IPS DF 19.7 (cell line): ENCODE measurements at regions not wholly inside any gene's neighbourhood (a gene's known extent, or its start where the extent isn't known, plus 50 kb on each side); places are given as distances from the start of the nearest gene placed in this dataset.
"Not testable (repeated sequence)": the region's sequence is repeated elsewhere in the genome, so short reads cannot be mapped to it uniquely, and the experiment has no call there.

Experiments
- DNase-seq: peaks from one replicate; pipeline ENCODE4 v3.0.0-alpha.2; 2013; ENCODE audit warnings: low read depth, low spot score

DNA sequence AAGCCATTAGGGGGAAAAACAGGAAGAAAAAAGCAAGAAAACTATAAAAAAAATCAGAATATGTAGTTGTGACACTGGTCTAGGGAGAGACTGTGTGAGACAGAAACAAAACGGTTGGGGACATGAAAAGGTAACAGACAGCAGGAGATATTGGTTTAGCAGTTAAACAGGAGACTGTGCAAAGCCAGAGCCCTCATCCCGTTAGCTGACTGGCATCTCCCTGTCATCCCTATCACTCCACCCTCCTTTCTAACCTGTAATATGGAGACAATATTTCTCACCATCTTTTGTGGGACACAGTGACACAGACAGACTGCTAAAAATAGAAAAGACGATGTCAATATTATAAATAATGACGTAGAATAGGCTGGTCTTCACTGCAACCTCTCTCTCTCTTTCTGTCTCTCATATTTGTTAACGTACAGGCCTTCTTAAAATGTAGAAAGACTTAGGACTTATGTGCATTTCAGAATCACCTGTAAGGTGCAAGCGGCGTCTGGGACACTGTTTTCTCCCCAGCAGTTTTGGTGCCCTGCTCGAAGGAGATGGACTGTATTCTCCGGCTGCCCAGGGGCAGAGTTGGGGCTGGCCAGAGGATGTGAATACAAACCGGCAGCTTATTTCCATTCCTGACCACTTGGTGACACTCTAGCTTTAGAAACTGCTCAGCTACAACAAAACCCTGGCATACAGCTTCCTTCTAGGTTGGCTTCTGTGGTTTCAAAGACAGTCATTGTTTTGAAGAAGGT lies 190.6 kb downstream of the MAT2B start:
- peak; percentile 40 for DNase-seq

DNA sequence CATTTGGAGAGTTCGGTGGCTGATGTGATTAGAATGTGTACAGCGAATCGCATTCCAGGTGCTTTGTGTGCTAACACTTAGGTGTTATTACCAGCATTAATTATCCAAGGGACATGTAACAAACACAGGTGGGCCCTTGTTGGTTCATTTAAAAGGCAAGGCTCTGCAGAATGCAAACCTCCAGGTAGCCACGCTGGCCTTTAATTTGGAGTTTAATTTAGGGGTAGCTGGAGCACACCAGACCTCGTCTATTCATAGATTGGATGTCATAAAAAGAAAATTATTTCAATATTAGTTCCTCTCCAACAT lies 191.1 kb downstream of the MAT2B start:
- DNase-seq, result no peak

DNA sequence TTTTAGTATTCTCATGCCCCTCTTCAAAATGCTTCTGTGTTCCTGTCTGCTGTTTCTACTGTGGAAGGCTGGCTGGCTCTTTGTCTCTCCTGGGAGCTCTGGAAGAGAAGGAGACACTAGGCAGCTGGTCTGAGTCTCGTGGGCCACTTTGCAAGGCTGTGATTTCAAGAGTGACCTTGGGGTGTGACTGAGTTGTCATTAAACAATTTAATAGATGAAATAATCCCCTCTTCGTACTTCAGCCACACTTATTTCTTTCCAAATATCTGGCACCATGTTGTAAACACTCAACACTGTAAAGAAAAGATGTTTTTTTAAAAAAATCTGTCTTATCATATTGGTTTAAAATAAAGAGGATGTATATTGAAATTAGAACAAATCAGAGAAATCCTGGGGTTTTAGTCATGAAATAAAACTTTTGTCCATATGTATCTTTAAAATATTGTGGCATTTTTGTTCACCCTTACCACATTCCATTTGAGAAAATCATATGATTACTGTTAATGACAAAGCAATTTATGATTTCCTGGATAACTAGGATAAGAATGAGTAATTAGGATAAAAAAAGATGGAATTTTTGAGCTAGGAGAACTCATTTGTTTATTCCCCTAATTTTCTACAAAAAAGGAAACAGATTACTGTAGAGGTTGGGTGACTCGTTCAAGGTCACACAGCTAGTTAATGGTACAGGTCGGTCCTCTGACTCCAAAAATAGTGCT lies 200.8 kb downstream of the MAT2B start:
- no peak for DNase-seq

DNA sequence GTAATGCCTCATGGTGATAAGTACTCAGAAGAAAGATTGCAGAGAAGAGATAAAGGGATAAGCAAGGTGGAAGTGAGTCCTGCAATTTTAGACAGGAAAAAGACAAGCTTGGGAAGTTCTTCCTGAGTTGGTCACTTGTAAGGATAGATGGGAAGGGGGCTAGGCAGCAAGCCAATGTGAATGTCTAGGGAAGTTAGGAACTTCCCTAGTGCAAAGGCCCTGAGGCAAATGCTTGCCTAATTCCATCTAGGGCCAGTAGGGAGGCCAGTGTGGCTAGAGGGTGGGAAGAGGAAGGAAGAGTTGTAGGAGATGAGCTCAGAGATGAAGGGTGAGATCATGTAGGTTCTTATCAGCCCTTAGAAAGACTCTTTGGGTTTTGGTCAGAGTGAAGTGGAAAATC lies 206.6 kb downstream of the MAT2B start:
- DNase-seq, result no peak

DNA sequence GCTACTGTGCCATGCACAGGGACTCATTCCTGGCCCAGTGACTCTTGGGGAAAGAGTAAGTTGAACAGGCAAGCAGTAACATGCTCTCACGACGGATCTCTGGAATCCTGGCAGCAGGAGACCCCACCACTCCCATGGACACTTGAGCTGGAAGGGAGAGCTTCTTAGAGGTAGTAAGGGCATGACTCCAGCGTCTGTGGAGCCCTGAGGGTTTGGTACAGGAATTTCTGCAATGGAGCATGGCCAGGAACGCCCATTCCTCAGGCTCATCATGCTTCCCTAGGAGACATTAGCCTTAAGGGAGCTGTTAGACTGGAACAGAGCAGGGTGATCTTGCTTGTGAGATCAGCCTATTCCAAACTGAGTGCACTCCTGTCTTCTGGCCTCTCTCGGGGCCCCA lies 212.9 kb downstream of the MAT2B start:
- DNase-seq, result no peak

DNA sequence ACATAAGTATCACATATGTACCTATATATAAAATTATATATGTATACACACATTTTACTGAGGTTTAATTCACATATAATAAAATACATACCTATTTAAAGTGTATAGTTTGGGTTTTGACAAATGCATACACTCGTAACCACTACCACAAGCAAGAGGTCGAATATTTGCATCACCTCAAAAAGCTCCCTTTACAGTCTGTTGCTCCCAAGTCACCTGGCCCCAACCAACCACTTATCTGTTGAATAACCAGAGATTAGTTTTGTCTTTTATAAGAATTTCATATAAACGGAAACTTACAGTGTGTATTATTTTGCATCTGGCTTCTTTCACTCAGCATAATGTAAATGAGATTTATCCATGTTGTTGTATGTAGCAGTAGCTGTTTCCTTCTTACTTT lies 218.9 kb downstream of the MAT2B start:
- no peak for DNase-seq

DNA sequence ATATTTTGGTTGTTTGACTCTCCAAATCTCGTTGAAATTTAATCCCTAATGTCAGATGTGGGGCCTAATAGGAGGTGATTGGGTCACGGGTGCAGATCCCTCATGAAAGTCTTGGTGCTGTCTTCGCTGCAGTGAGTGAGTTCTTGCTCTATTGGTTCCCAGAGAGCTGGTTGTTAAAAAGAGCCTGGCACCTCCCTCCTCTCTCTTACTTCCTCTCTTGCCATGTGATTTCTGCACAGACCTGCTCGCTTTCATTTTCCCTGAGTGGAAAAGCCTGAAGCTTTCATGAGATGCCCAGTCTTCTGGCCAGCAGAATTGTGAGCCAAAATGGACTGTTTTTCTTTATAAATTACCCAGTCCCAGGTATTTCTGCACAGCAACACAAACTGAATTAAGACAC lies 221.6 kb downstream of the MAT2B start:
- no peak for DNase-seq

DNA sequence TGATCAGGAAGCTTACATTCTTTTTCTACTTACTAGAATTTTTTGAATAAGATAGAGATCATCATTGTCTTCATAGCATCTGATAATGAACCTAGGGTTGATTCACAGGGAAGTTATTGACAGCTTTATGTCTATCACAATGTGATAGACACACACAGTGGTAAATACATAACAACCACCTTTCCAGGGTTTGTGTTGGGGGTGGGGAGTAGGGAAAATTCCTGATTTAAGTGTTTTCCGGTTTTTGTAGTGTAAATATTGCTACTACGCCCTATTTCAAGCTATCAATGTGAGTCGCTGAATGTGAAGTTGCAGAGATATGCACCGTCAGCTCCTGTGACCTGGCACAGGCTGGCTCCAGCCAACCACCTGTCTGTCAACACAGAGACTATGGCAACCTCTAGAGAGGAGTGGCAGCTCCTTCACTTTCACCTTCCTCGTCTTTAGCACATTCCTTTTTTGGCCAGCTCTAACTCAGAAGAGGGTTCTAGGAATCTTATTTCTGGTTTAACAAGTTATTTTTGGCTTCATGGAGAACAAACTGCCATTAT lies 224.9 kb downstream of the MAT2B start:
- no peak for DNase-seq

DNA sequence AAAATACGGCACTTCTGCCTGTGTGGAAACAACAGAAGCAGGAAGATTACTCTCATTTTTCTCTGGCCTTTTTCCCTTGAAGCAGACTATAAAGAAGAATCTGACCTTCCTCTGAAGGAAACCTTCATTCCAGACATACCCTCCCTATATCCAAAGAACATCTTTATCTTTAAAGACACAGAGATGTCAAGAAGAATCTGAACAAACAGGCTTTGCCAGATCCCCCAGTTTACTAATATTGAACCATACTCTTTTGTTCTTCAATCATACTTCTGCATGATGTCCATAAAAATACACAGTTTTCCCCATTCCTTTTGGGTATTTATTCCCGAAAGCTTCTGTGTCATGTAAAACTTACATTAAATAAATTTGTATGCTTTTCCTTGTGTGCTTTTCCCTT lies 225.8 kb downstream of the MAT2B start:
- no peak for DNase-seq

DNA sequence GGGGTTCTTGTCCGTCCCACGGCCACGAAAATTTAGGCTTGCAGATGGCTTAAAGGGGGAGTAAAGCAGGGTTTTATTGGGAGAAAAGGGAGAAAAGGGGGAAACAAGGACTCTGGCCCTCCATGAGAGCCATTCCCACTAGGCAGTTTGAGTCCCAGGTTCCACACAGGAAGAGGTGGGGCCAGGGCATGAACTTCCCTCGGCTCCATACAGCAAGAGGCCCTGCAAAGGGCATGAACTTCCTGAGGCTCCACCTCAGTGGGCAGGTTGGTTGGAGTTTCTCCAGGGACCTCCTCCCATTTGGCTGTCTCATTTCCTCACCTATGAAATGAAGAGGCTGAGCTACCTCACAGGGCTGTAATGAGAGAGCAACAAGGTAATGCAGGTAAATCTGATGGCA lies 229.7 kb downstream of the MAT2B start:
- DNase-seq, result no peak

DNA sequence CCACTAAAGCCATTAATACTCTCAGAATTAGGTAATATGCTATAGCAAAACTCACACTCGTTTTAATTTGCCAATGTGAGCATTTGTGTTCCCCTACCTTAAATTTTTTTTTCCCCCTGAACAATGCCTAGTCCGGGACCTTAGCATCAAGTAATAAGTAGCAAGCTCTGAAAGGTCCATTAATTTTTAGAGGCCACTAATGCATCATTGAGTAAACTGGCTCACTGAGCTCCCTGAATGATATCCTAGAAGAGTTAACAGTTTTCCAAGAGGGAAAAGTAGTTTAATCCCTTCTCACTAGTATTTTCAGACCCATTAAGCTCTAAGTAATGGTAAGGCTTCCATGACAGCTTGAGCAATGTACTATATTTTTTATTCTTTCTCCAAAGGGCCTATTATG lies 242.2 kb downstream of the MAT2B start:
- no peak for DNase-seq

DNA sequence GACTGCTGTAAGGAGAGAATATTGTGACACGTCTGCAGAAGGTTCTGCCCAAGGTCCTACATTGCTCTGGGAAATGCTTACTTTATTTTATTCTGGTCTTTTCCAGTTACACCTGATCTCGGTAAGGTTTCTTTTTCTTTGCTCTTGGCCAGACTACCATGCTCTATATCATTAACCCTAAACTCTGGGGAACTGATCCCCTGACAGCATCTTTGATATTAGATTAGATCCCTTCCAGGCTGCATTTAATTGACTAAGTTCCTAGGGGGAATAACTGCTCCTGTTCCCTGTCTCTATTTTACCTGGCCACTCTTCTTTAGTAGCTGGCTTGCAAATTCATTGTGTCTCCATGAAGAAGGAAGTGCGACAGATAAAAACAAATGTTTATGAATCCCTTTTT lies 243.5 kb downstream of the MAT2B start:
- no peak for DNase-seq

DNA sequence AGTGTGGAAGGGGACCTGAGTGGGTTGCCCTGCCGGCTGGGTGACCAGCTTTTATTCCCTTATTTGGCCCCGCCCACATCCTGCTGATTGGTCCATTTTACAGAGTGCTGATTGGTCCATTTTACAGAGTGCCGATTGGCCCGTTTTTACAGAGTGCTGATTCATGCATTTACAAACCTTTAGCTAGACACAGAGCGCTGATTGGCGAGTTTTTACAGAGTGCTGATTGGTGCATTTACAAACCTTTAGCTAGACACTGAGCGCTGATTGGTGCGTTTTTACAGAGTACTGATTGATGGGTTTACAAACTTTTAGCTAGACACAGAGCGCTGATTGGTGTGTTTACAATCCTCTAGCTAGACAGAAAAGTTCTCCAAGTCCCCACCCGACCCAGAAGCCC lies 245.0 kb downstream of the MAT2B start:
- not testable (repeated sequence) for DNase-seq

DNA sequence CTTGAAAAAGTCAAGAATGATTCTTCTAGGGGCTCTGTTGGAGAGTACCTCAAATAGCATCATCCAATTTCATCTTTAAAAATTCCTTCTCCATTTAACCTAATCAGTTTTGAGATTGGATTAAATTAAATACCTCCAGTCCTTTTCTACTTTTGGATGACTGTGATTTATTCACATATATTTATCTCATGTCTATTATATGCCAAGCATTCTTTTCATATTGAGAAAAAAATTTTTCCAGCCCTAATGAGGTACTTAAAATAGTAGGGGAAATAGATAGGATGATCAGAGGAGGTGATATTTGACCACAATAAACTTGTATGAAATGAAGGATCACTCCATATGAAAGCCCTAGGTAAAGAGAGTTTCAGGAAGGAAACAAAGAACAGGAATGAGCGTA lies 250.1 kb downstream of the MAT2B start:
- DNase-seq, result no peak

DNA sequence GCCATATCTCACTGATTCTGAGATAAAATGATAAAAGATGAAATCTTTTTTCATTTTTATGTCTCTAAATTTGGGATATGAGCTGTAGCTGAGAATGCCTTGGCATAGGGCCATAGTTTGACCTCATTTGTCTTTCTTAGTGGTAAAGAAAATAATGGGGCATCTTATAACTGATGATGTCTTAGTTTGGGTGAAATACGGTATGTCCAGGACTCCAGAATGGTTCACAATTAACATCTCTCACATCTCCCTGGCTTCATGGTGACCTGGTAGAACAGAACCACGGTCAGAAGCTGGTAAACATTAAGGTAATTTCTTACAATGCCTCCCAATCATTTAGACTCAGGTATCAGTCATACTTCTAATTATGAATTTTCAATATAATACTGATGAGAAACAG lies 250.8 kb downstream of the MAT2B start:
- no peak for DNase-seq

DNA sequence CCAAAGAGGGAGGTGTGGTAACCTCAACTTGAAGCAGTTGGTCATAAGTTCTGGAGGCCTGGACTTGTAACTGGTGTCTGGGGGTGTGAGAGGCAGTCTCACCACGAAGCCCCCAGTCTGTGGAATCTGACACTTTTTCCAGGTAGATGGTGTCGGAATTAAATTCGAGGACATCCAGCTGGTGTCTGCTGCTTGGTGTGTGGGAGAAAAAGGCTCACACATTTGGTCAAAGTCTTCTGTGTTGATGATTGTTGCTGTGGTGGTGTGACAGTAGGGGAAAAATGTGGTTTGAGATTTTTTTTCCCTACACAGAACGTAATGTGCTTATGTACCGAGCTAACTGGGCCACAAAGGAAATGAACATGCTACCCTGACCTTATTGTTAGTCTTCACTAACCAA lies 251.9 kb downstream of the MAT2B start:
- no peak for DNase-seq

DNA sequence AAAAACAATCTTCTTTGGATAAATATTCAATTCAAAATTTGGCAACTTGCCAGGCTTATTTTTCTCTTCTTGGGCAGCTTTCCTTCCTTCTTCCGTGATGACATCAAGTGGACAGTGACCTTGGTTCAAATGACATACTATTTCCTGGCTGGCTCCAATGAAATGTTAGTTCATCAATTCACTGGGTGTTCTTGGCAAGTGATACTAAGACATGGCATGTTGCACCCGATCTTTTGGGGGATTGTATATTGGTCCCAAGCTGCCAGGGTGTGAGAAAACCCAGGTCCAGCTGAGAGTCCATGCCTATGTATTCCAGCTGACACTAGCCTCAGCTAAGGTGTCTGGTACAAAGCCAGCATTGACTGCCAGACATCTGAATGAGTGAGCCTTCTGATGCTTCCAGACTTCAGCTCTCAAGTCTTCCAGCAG lies 252.9 kb downstream of the MAT2B start:
- no peak for DNase-seq

DNA sequence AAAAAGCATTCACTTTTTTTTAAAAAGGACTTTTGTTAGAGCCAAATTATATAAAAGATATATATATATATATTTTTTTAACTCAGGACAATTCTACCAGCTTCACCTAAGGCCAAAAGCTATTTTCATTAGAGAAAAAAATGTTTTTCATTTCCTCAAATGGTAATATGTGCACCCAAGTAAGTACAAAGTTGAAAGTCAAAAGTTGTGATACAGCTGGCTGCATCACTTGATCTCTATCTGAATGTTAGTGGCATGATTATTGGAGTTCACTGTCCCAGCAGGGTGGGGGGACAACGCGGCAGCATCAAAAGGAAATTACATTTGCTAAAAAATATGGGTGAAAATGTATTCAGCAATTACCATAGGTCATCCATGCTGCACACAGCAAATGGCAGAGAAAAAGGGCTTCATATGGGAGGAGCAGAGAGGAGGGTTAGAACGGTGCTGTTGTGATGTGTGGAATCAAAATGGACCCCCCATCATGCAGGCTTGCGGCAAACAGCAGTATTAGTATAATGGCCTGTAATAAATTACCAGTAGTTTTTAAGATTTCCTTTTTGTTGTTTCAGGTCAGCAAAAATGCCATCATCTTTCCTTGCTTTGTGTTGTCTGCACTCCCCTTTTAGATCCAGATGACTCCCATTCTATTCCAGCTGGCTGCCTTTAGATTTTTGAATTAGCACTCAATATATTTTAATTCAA lies 253.7 kb downstream of the MAT2B start:
- no peak for DNase-seq

DNA sequence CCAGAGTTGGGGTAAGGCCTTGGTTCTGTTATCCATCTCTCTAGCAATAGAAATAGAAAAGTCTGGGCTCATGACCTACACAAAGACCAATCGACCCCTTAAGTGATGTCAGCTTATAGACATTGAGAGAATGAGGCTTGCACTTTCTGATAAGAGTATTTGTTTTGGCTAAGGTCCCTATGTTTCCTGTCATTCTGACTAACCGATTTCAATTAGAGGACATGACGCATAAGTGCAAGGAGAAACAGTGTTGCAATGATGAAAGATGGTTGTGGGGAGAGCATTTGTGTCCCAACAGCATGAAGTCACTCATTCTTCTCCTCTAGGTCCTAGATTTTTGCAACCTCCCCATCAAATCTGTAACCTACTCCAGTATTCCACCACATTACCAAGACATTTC lies 255.1 kb downstream of the MAT2B start:
- DNase-seq, result no peak

DNA sequence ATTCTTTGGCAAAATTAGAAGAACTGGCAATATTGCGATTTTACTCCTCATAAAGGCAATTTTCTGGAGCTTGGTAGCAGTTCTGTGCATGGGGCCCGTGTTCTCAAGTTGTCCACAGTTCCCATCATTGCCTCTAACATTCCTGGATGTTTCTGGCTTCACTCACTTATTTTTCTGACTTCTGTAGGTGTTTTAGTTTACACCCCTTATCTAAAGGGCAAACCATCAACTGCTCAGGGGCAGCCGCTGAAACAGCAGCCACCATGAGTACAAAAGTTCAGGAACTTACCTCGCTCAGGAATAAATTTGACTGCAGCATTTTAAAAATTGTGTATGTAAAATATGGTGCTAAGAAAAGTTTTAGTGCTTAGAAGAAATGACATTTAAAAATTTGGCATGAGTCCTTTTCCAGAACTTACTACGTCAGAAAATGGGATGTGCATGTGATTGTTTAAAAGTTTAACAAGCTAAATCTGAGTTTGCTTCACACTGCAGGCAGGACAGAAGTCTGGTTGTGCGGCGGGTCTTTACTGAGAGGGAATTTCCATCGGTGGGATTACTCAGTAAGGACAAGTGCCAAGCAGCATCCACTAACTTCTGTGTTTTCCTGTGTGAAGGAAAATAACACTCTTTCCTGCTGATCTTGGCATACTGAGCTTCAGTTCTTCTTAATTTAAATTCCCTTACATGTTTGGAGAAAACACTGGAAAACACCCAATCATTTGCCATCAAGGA lies 261.7 kb downstream of the MAT2B start:
- no peak for DNase-seq

DNA sequence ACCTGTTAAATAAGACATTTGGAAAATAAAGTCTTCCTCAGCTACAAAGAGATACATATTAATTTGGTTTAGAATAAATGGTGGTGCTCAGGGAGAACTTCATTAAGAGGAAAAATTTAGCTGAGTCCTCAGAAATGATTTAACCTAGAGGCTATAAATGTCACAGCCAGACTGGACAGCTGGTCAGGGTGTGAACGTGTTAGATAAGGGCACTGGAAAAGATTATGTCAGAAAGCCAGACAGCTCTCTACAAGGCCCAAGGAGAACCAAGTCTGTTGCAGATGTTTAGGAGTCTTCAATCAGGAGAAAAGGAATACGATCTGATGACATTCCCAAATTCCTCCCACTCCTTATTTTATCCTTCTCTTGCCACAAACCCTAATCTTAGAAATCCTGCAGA lies 265.2 kb downstream of the MAT2B start:
- no peak for DNase-seq

DNA sequence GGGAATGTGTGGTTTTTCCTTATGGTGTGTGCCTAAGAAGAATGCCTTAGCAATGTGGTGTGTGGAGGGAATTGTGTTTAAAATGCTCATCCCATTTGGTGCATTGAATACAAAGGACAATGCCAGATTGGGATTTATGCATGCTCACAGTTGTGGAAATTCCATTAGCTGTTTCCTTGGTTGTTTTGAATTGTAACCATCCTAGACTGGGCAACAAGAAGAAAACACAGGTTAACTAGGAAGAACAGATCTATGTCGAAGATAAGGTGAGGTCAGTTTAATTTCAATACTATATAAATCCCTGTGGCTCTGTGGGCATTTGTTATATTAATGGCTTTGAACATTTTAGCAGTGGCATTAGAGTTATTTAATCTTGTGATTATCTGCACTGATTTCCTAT lies 266.8 kb downstream of the MAT2B start:
- no peak for DNase-seq
